HEK293 (cell line): ENCODE measurements at regions not wholly inside any gene's neighbourhood (a gene's known extent, or its start where the extent isn't known, plus 50 kb on each side); places are given as distances from the start of the nearest gene placed in this dataset.
"Not testable (repeated sequence)": the region's sequence is repeated elsewhere in the genome, so short reads cannot be mapped to it uniquely, and the experiment has no call there.

Experiments used
- CTCF ChIA-PET: fragments of 350-600 bp; formaldehyde crosslinking; extraction: SDS; loops from one replicate; lab custom pipeline; 2021; ENCODE audit warnings: antibody characterized with exemption; lab: Yijun Ruan, JAX
- POLR2A ChIA-PET: fragments of 300-600 bp; formaldehyde crosslinking; extraction: SDS; loops from one replicate; lab custom pipeline; 2020; ENCODE audit warnings: antibody characterized with exemption, inconsistent platforms; lab: Yijun Ruan, JAX
- H3K27ac ChIP-seq: fragments of 200-500 bp; sonication (Bioruptor generic); 2 replicates; pipeline ENCODE4 v1.5.1; 2014; ENCODE audit warnings: low read depth, low read length, control low read depth, inconsistent platforms; ENCODE audit errors: extremely low read depth
- H3K36me3 ChIP-seq, 2 experiments: fragments of 200-500 bp in 1 of 2; sonication (Bioruptor generic) in 1 of 2; 1 replicate in 1 of 2; 2 replicates in 1 of 2; pipeline ENCODE4 v1.5.1; 2014 to 2017; ENCODE audit warnings: inconsistent platforms in 2 of 2, low read length in 2 of 2; ENCODE audit not compliant: control insufficient read depth in 2 of 2, insufficient read depth in 1 of 2
- H3K4me1 ChIP-seq: fragments of 200-500 bp; sonication (Bioruptor generic); 2 replicates; pipeline ENCODE4 v1.5.1; 2014; ENCODE audit warnings: mild to moderate bottlenecking, low read length, inconsistent platforms; ENCODE audit not compliant: control insufficient read depth, insufficient read depth
- H3K4me3 ChIP-seq: 2 replicates; pipeline ENCODE4 v1.5.1; 2011; ENCODE audit warnings: low read depth, mild to moderate bottlenecking, control low read depth, low read length, moderate library complexity
- H3K9me3 ChIP-seq: fragments of 200-500 bp; sonication (Bioruptor generic); 2 replicates; pipeline ENCODE4 v1.5.1; 2014; ENCODE audit warnings: low read depth, low read length, inconsistent platforms; ENCODE audit not compliant: control insufficient read depth, insufficient read depth
- GLIS1 ChIP-seq: fragments of 450-650 bp; formaldehyde crosslinking; IDR thresholded peaks from 2 replicates; pipeline ENCODE4 v1.5.1; 2016; ENCODE audit warnings: missing biosample characterization, missing genetic modification characterization
- MYNN ChIP-seq: fragments of 450-650 bp; formaldehyde crosslinking; IDR thresholded peaks from 2 replicates; pipeline ENCODE4 v1.5.1; 2016; ENCODE audit warnings: missing biosample characterization, missing genetic modification characterization, borderline replicate concordance
- ZBTB20 ChIP-seq: fragments of 450-650 bp; formaldehyde crosslinking; IDR thresholded peaks from 2 replicates; pipeline ENCODE4 v1.5.1; 2016; ENCODE audit warnings: missing biosample characterization, missing genetic modification characterization
- ZNF10 ChIP-seq: fragments of 450-650 bp; formaldehyde crosslinking; IDR thresholded peaks from 2 replicates; pipeline ENCODE4 v1.5.1; 2017; ENCODE audit warnings: missing biosample characterization, missing genetic modification characterization
- ZNF121 ChIP-seq: fragments of 450-650 bp; formaldehyde crosslinking; IDR thresholded peaks from 2 replicates; pipeline ENCODE4 v1.5.1; 2016; ENCODE audit warnings: missing biosample characterization, missing genetic modification characterization
- ZNF132 ChIP-seq: fragments of 450-650 bp; formaldehyde crosslinking; IDR thresholded peaks from 2 replicates; pipeline ENCODE4 v1.5.1; 2017; ENCODE audit warnings: missing biosample characterization, missing genetic modification characterization, borderline replicate concordance
- ZNF184 ChIP-seq: fragments of 450-650 bp; IDR thresholded peaks from 2 replicates; pipeline ENCODE4 v1.5.1; 2018; ENCODE audit warnings: missing biosample characterization, mild to moderate bottlenecking, missing genetic modification characterization
- ZNF19 ChIP-seq: fragments of 450-650 bp; formaldehyde crosslinking; IDR thresholded peaks from 2 replicates; pipeline ENCODE4; 2016; ENCODE audit warnings: missing biosample characterization, missing genetic modification characterization, low read depth
- ZNF214 ChIP-seq: fragments of 450-650 bp; formaldehyde crosslinking; IDR thresholded peaks from 2 replicates; pipeline ENCODE4 v1.5.1; 2017; ENCODE audit warnings: missing biosample characterization, mild to moderate bottlenecking, missing genetic modification characterization, borderline replicate concordance
- ZNF23 ChIP-seq: fragments of 450-650 bp; formaldehyde crosslinking; IDR thresholded peaks from 2 replicates; pipeline ENCODE4 v1.5.1; 2016; ENCODE audit warnings: missing biosample characterization, missing genetic modification characterization, borderline replicate concordance
- ZNF239 ChIP-seq: fragments of 450-650 bp; formaldehyde crosslinking; IDR thresholded peaks from 2 replicates; pipeline ENCODE4 v1.5.1; 2016; ENCODE audit warnings: missing biosample characterization, missing genetic modification characterization
- ZNF292 ChIP-seq: fragments of 450-650 bp; formaldehyde crosslinking; IDR thresholded peaks from 2 replicates; pipeline ENCODE4 v1.5.1; 2016; ENCODE audit warnings: low read depth, missing biosample characterization, missing genetic modification characterization, borderline replicate concordance
- ZNF391 ChIP-seq: fragments of 450-650 bp; formaldehyde crosslinking; IDR thresholded peaks from 2 replicates; pipeline ENCODE4 v1.5.1; 2016; ENCODE audit warnings: low read depth, missing biosample characterization, missing genetic modification characterization, borderline replicate concordance
- ZNF48 ChIP-seq: fragments of 450-650 bp; formaldehyde crosslinking; IDR thresholded peaks from 2 replicates; pipeline ENCODE4 v1.5.1; 2016; ENCODE audit warnings: missing biosample characterization, missing genetic modification characterization
- ZNF624 ChIP-seq: fragments of 450-650 bp; formaldehyde crosslinking; IDR thresholded peaks from 2 replicates; pipeline ENCODE4 v1.5.1; 2017; ENCODE audit warnings: missing biosample characterization, missing genetic modification characterization
- ZNF664 ChIP-seq: fragments of 450-650 bp; formaldehyde crosslinking; IDR thresholded peaks from 2 replicates; pipeline ENCODE4 v1.5.1; 2016; ENCODE audit warnings: missing biosample characterization, missing genetic modification characterization
- ZNF785 ChIP-seq: fragments of 450-650 bp; formaldehyde crosslinking; IDR thresholded peaks from 2 replicates; pipeline ENCODE4 v1.5.1; 2016; ENCODE audit warnings: missing biosample characterization, missing genetic modification characterization
- ZSCAN16 ChIP-seq: fragments of 450-650 bp; formaldehyde crosslinking; IDR thresholded peaks from 2 replicates; pipeline ENCODE4 v1.5.1; 2016; ENCODE audit warnings: missing biosample characterization, missing genetic modification characterization
- TF ChIP-seq, protein P1 (sequence below): fragments of 450-650 bp; formaldehyde crosslinking; IDR thresholded peaks from 2 replicates; pipeline ENCODE4 v1.5.1; 2016; ENCODE audit warnings: missing biosample characterization, missing genetic modification characterization
- TF ChIP-seq, protein P2 (sequence below): sonication (generic); formaldehyde crosslinking; IDR thresholded peaks from 2 replicates; pipeline ENCODE4 v1.8.1; 2022; ENCODE audit warnings: mild to moderate bottlenecking, moderate library complexity, missing genetic modification reagents
- TF ChIP-seq, protein P3 (sequence below): fragments of 450-650 bp; formaldehyde crosslinking; IDR thresholded peaks from 2 replicates; pipeline ENCODE4 v1.5.1; 2016; ENCODE audit warnings: missing biosample characterization, missing genetic modification characterization, borderline replicate concordance
- TF ChIP-seq, protein P4 (sequence below): fragments of 450-650 bp; formaldehyde crosslinking; IDR thresholded peaks from 2 replicates; pipeline ENCODE4 v1.5.1; 2016; ENCODE audit warnings: missing biosample characterization, missing genetic modification characterization

DNA sequence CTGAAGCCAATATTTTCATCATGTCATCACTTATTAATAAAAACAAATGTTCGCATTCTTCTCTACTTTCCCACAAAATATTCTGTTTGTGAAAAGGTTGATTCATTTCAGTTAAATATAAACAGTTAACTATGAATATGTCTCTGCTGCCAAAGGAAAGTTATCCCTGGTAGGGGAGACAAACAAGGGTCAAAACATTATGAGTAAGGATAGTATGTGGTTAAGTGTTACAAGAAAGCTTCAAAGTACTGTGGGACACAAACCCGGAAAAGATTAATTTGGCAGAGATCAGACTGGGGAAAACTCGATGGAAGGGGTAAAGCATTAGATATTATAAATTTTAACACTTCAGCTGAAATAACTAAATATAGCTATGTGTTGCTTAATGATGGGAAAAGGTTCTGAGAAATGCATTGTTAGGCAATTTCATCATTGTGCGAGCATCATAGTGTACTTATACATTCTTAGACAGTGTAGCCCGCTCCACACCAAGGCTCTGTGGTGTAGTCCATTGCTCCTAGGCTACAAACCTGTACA is 436.5 kb upstream of the TBL1XR1 start:
- no peak overlapping the region for H3K4me3 ChIP-seq
- no peak overlapping the region for H3K27ac ChIP-seq
- ChIA-PET POLR2A (no interaction called here), CTCF (no interaction called here)
- no peaks in the 10 kb centered on the region for H3K4me1 ChIP-seq
- H3K36me3 ChIP-seq = no peaks in the 10 kb centered on the region
- no peaks in the 10 kb centered on the region for H3K9me3 ChIP-seq
- no peak for TF ChIP-seq ZNF121
- no peak for TF ChIP-seq ZNF48 (tag by site-specific recombination)
- TF ChIP-seq ZNF785 (tag by site-specific recombination) = no peak

DNA sequence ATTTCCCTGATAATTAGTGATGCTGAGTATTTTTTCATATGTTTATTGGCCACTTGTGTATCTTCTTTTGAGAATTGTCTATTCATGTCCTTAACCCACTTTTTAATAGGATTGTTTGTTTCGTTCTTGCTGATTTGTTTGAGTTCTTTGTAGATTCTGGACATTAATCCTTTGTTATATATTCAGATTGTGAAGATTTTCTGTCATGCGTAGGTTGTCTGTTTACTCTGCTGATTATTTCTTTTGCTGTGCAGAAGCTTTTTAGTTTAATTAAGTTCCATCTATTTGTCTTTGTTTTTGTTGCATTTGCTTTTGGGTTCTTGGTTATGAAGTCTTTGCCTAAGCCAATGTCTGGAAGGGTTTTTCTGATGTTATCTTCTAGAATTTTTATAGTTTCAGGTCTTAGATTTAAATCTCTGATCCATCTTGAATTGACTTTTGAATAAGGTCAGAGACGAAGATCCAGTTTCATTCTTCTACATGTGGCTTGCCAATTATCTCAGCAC is 438.4 kb upstream of the TBL1XR1 start:
- H3K36me3 ChIP-seq, CTCF ChIA-PET, H3K4me3 ChIP-seq, POLR2A ChIA-PET, H3K9me3 ChIP-seq, H3K4me1 ChIP-seq, H3K27ac ChIP-seq: not testable (repeated sequence)

DNA sequence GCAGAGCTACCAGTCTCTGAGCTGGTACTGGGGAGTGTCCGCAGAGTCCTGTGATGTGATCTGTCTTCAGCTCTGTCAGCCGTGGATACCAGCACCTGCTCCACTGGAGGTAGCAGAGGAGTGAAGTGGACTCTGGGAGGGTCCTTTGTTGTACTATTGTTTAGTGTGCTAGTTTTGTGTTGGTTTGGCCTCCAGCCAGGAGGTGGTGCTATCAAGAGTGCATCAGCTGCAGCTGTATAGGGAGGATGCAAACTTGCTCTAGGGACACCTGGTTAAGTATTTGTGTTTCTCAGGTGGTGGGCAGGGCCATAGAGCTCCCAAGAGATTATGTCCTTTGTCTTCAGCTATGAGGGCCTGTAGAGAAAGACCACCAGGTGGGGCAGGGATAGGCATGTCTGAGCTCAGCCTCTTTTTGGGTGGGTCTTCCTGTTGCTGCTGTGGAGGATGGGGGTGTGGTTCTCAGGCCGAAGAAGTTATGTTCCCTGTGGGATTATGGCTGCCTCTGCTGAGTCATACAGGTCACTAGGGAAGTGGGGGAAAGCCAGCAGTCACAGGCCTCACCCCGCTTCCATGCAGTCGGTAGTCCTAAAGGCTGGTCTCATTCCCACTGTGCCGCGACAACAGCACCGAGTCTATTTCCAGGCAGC is 443.2 kb upstream of the TBL1XR1 start:
- Histone ChIP-seq H3K27ac (no peak overlapping the region), H3K4me3 (no peak overlapping the region), H3K9me3 (no peaks in the 10 kb centered on the region), H3K36me3 (no peaks in the 10 kb centered on the region), H3K4me1 (no peaks in the 10 kb centered on the region)
- CTCF ChIA-PET = no interaction called here
- POLR2A ChIA-PET = no interaction called here
- TF ChIP-seq ZNF292 (tag by site-specific recombination) (no peak), ZNF214 (tag by site-specific recombination) (no peak), GLIS1 (tag by site-specific recombination) (no peak), ZSCAN16 (tag by site-specific recombination) (no peak), ZNF132 (tag by site-specific recombination) (no peak), MYNN (tag by site-specific recombination) (no peak), ZNF239 (no peak), ZNF23 (tag by site-specific recombination) (no peak), ZNF391 (tag by site-specific recombination) (no peak), ZNF664 (tag by site-specific recombination) (no peak), ZNF624 (tag by site-specific recombination) (no peak), ZBTB20 (tag by site-specific recombination) (no peak), ZNF10 (tag by site-specific recombination) (no peak), ZNF19 (tag by site-specific recombination) (no peak), ZNF184 (tag by site-specific recombination) (no peak)
- TF ChIP-seq, protein P1, sequence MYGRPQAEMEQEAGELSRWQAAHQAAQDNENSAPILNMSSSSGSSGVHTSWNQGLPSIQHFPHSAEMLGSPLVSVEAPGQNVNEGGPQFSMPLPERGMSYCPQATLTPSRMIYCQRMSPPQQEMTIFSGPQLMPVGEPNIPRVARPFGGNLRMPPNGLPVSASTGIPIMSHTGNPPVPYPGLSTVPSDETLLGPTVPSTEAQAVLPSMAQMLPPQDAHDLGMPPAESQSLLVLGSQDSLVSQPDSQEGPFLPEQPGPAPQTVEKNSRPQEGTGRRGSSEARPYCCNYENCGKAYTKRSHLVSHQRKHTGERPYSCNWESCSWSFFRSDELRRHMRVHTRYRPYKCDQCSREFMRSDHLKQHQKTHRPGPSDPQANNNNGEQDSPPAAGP = no peak
- TF ChIP-seq, protein P2, sequence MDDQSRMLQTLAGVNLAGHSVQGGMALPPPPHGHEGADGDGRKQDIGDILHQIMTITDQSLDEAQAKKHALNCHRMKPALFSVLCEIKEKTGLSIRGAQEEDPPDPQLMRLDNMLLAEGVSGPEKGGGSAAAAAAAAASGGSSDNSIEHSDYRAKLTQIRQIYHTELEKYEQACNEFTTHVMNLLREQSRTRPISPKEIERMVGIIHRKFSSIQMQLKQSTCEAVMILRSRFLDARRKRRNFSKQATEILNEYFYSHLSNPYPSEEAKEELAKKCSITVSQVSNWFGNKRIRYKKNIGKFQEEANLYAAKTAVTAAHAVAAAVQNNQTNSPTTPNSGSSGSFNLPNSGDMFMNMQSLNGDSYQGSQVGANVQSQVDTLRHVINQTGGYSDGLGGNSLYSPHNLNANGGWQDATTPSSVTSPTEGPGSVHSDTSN (CRISPR knock-in tag) = no peak
- TF ChIP-seq, protein P3, sequence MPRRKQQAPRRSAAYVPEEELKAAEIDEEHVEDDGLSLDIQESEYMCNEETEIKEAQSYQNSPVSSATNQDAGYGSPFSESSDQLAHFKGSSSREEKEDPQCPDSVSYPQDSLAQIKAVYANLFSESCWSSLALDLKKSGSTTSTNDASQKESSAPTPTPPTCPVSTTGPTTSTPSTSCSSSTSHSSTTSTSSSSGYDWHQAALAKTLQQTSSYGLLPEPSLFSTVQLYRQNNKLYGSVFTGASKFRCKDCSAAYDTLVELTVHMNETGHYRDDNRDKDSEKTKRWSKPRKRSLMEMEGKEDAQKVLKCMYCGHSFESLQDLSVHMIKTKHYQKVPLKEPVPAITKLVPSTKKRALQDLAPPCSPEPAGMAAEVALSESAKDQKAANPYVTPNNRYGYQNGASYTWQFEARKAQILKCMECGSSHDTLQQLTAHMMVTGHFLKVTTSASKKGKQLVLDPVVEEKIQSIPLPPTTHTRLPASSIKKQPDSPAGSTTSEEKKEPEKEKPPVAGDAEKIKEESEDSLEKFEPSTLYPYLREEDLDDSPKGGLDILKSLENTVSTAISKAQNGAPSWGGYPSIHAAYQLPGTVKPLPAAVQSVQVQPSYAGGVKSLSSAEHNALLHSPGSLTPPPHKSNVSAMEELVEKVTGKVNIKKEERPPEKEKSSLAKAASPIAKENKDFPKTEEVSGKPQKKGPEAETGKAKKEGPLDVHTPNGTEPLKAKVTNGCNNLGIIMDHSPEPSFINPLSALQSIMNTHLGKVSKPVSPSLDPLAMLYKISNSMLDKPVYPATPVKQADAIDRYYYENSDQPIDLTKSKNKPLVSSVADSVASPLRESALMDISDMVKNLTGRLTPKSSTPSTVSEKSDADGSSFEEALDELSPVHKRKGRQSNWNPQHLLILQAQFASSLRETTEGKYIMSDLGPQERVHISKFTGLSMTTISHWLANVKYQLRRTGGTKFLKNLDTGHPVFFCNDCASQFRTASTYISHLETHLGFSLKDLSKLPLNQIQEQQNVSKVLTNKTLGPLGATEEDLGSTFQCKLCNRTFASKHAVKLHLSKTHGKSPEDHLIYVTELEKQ = no peak
- TF ChIP-seq, protein P4, sequence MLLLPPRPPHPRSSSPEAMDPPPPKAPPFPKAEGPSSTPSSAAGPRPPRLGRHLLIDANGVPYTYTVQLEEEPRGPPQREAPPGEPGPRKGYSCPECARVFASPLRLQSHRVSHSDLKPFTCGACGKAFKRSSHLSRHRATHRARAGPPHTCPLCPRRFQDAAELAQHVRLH = no peak
